AG10803 (cell line): ENCODE measurements at regions not wholly inside any gene's neighbourhood (a gene's known extent, or its start where the extent isn't known, plus 50 kb on each side); places are given as distances from the start of the nearest gene placed in this dataset.

Experiments
- DNase-seq: peaks from one replicate; pipeline ENCODE4 v3.0.0; 2010; ENCODE audit warnings: low read depth
- H3K4me3 ChIP-seq: 2 replicates; pipeline ENCODE4 v1.5.1; 2011; ENCODE audit warnings: mild to moderate bottlenecking, low read length, control low read depth
- TF ChIP-seq, protein P1 (sequence below): conservative IDR thresholded peaks from 2 replicates; pipeline ENCODE4 v1.5.1; 2011; ENCODE audit warnings: mild to moderate bottlenecking, low read length, control low read depth, inconsistent platforms

DNA sequence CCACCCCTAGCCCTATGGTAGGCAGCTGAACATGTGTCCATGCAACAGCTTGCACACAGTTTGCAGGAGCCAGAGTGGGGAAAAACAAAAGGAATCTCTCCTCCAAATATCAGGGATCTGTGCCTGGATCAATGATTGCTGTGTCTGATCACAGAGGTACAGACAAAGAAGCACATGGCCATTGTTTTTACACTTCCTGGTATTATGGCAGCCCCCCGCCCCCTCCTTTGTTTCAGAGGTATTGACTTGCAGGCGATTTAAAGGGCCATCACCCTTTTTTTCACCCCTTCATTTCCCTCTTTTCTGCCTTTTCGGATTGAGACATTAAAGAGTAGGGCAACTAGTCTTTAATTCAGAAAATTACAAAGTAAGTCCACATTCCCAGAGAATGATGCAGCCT lies 453.0 kb upstream of the LUZP2 start:
- no peak overlapping the region for H3K4me3 ChIP-seq
- DNase-seq = no peak
- TF ChIP-seq, protein P1, sequence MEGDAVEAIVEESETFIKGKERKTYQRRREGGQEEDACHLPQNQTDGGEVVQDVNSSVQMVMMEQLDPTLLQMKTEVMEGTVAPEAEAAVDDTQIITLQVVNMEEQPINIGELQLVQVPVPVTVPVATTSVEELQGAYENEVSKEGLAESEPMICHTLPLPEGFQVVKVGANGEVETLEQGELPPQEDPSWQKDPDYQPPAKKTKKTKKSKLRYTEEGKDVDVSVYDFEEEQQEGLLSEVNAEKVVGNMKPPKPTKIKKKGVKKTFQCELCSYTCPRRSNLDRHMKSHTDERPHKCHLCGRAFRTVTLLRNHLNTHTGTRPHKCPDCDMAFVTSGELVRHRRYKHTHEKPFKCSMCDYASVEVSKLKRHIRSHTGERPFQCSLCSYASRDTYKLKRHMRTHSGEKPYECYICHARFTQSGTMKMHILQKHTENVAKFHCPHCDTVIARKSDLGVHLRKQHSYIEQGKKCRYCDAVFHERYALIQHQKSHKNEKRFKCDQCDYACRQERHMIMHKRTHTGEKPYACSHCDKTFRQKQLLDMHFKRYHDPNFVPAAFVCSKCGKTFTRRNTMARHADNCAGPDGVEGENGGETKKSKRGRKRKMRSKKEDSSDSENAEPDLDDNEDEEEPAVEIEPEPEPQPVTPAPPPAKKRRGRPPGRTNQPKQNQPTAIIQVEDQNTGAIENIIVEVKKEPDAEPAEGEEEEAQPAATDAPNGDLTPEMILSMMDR = no peak

DNA sequence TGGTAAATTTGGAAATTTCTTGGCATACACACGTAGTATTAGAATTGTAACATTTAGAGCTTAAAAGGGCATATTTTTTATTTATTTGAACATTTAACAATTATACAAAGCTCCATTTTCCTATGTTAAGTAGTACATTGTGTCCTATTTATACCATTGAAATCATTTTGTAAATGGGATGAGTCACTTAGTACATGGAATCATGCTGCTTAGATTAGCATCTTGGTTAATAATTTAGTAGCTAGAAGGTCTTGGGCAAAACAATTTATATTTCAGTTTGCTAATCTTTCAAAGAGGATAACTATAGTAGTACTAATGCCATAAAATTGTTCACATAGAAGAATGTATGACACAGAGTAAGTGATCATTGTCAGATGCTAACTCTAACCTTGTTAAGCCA lies 450.1 kb upstream of the LUZP2 start:
- no peak overlapping the region for H3K4me3 ChIP-seq
- DNase-seq = no peak
- TF ChIP-seq, protein P1 = no peak

DNA sequence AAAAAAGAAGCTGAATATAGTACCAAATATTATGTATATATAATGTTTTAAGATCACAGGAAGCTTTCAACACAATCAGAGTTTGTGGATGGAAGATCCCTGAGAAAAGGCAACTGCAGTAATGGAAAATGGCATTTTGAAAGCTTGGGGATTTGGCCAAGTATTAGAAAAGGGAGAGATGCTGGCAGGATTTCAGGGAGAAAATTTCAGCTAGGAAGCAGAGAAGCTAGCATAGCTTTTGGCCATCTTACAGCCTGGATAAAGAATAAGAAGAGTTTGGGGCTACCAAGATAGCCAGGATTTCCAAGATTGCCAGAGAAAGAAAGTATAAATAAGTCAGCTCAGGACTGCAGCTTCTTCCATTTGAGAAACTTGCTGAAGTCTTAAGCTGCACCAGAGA lies 440.8 kb upstream of the LUZP2 start:
- TF ChIP-seq, protein P1 = no peak
- no peak for DNase-seq
- H3K4me3 ChIP-seq = no peak overlapping the region

DNA sequence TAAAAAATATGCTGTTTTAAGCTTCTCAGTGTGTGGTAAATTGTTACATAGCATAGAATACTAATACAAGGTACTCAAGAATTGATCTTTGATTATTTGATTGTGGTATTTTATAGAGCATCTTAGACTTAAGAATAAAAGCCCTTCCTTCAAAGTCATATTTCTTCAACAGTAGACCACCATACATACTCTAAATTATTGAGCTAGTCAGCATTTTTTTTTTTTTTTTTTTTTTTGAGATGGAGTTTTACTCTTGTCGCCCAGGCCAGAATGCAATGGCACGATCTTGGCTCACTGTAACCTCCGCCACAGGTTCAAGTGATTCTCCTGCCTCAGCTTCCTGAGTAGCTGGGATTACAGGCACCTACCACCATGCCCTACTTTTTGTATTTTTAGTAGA lies 436.7 kb upstream of the LUZP2 start:
- TF ChIP-seq, protein P1 = no peak
- no peak overlapping the region for H3K4me3 ChIP-seq
- DNase-seq = no peak

DNA sequence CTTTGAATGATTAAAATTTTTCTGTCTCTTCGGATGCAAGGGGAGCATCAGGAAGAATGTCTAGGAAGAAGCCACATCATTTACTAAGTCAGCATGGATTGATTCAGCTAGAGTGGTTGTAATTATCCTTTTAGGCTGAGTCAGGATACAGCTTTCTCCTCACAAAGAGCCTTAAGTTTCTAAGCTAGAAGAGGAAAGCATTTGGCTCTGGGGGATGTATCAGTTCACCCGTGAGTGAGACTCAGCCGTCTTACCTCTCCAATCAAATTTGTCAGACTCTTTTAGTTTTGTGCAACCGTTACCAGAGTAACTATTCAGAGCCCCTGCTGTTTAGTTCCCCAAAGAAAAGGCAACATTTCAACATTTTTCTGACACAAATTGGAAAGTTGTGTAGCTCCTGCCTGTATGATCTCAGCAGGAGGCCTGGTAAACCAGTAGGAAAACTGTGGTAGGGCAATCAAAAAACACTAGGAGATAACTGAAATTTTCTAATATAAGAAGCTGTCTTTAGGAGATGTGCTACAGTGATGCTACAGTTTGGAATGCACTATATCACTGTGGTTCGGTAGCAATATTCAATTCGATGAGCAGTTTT lies 432.4 kb upstream of the LUZP2 start:
- TF ChIP-seq, protein P1 = no peak
- peak; percentile 6 for DNase-seq
- H3K4me3 ChIP-seq = no peak overlapping the region

DNA sequence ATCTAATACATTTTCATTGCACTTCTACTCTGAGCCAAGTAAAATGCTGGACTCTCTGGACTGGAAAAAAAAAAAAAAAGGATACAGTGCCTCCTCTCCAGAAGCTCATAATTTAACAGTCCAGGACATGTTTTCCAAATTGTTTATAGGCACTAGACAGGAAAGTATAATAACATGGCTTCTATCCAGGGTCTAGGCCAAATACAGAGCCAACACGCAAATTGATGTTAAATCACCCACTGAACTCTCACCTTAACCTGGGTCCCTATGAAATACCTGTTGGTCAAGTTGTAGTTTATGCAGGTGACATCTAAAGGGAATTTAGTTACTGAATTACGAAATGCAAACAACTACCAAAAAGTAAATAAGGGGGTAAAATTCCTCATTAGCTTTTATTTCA lies 428.7 kb upstream of the LUZP2 start:
- TF ChIP-seq, protein P1 = no peak
- DNase-seq = no peak

DNA sequence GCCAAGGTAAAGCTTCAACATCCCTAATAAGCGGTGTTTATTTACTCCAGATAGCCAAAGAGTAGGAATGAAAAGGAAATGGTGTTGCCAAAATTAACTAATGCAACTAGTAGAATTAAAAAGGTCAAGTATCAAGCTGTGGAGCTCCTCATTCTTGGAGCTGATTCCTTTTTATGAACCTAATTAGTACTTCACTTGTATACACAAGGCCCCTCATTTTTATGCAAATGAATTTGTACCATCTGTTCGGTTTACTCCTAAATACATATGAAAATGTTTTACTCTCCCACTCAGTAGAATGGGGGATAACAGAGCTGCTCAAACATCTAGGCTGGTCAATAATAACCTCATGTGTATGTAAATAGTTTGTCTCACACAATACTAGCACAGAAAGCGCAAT lies 426.4 kb upstream of the LUZP2 start:
- no peak for DNase-seq
- TF ChIP-seq, protein P1 = no peak
- H3K4me3 ChIP-seq = no peak overlapping the region

More for the DNA sequence above, 428.7 kb upstream of the LUZP2 start:
- H3K4me3 ChIP-seq = no peak overlapping the region
